ENCODE measurements at regions not wholly inside any gene's neighbourhood (a gene's known extent, or its start where the extent isn't known, plus 50 kb on each side); places are given as distances from the start of the nearest gene placed in this dataset.

- TF ChIP-seq CTCF (IDR thresholded peaks at IDR 0.05 in 4 of 5, conservative IDR thresholded peaks at IDR 0.05 in 1 of 5) (no peak), POLR2A (IDR thresholded peaks at IDR 0.05) (no peak)
Measured at GRCh38 chr6:10312445-10312844, 102.4 kb downstream of the TFAP2A start.

All from gastrocnemius medialis (tissue), 4 donors.